ENCODE measurements at regions not wholly inside any gene's neighbourhood (a gene's known extent, or its start where the extent isn't known, plus 50 kb on each side); places are given as distances from the start of the nearest gene placed in this dataset.
A peak's percentile ranks its signal among the peaks of the same experiment; 100 is the strongest.

- TF ChIP-seq ZNF318 (IDR thresholded peaks at IDR 0.05; ENCODE audit: borderline replicate concordance in 1 of 2, low read depth in 1 of 2) (no peak), KDM5B (IDR thresholded peaks at IDR 0.05; ENCODE audit: insufficient replicate concordance, low read depth, low read length) (no peak), SETDB1 (IDR thresholded peaks at IDR 0.05; ENCODE audit: low read length) (no peak), HMG20B (CRISPR knock-in tag; IDR thresholded peaks at IDR 0.05) (no peak), CCAR2 (IDR thresholded peaks at IDR 0.05; ENCODE audit: low read depth, low read length) (no peak), HNRNPUL1 (IDR thresholded peaks at IDR 0.05; ENCODE audit: low read length) (no peak), TRIM25 (IDR thresholded peaks at IDR 0.05; ENCODE audit: borderline replicate concordance) (no peak), NBN (IDR thresholded peaks at IDR 0.05; ENCODE audit: low read depth) (no peak), DPF2 (IDR thresholded peaks at IDR 0.05) (peak; percentile 70), ZNF717 (CRISPR knock-in tag; IDR thresholded peaks at IDR 0.05) (no peak), ZNF280B (CRISPR knock-in tag; IDR thresholded peaks at IDR 0.05) (no peak), NR4A1 (CRISPR knock-in tag; IDR thresholded peaks at IDR 0.05) (no peak), NR4A1 (tag; IDR thresholded peaks at IDR 0.05) (no peak), ZNF146 (CRISPR knock-in tag; IDR thresholded peaks at IDR 0.05; ENCODE audit: unreplicated experiment) (no peak), ZNF12 (CRISPR knock-in tag; IDR thresholded peaks at IDR 0.05) (no peak), MAX (CRISPR knock-in tag; IDR thresholded peaks at IDR 0.05) (no peak), SRSF3 (IDR thresholded peaks at IDR 0.05; ENCODE audit: insufficient read depth, low read length) (no peak), KDM1A (IDR thresholded peaks at IDR 0.05) (0 out of 4 replicates have a peak, but pooled peaks of 1 of the 2 experiments have one; percentile 9), NCOR1 (IDR thresholded peaks at IDR 0.05) (peak; percentile 72), ZKSCAN3 (CRISPR knock-in tag; IDR thresholded peaks at IDR 0.05) (no peak)
Measured at GRCh38 chr3:84224262-84224661, 734.5 kb upstream of the CADM2 start (continued).

Measured in K562 (cell line).